ENCODE measurements at regions not wholly inside any gene's neighbourhood (a gene's known extent, or its start where the extent isn't known, plus 50 kb on each side); places are given as distances from the start of the nearest gene placed in this dataset.

DNA sequence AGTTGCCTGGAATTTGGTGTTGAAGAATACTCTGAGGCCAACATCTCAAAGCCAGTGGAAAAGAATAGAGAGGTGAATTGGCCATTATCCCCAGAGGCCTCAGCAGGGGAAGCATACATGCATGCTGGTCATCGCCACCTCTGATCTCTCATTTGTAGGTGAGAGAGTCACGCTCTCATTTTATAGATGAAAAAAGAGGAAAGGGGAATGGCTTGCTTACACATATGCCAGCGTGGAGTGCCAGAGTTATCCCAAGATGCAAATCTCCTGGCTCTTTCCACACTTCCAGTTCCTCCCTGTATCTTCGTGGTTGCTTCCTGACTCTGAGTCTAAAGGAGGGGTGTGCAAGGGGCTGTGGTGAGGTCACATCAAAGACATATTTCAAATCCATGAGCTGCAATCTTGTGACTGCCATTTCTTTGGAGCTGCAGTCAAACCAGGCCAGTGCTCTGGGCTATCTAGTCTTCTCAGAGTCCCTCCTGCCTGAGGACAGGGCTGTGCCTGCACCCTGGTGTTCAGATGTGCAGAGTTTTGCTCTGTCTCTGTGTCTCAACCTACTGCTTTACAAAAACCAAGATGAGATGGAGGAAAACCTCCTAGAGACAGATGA lies 324.7 kb downstream of the MYCN start:
- no peak for DNase-seq

DNA sequence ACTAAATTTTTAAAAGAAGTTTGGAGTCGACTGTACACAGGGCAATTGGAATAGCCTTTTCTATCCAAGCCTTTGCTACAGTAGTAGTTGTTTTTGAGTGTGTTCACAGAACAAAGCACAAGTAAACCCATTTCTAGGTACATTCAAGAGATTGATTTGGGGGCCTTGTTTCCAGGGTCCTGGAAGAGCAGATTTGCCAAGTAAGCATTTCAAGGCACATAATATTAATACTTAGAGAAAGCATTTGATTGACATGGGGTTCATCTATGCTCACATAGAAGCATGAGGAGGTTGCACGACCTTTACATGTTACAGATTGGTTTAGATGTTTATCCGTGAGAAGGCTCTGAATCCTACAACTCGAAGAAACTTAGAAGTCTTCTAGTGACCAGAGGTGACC lies 324.1 kb downstream of the MYCN start:
- no peak for DNase-seq

DNA sequence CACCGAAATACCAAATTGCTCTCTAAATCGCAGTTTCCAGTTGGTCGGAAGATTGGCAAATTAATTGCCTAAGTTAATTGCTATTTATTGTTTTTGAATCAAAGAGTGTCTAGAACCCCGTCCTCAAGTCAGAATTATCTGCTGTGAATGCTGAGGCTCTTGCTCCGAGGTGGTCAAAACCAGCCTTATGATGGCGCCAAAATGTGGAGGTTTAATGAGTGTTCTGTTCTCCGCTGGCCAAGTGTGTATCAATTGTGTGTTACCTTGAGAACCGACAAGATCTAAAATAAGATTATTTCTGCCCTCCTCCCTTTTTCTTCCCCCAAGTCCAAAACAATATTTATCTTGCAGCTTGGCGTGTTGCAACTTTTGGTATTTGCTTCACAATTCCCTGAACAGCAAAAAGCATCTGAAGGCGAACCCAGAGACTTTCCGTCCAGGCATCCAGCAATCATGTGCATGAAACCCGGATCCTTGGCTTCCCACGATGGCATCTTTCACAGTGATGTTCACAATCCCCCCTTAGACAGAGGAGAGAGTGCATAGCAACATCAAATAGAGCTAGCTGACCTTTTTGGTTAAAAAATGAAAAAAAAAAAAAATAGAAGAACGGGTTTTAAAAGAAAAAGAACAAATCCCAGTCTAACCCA lies 323.0 kb downstream of the MYCN start:
- no peak for DNase-seq

DNA sequence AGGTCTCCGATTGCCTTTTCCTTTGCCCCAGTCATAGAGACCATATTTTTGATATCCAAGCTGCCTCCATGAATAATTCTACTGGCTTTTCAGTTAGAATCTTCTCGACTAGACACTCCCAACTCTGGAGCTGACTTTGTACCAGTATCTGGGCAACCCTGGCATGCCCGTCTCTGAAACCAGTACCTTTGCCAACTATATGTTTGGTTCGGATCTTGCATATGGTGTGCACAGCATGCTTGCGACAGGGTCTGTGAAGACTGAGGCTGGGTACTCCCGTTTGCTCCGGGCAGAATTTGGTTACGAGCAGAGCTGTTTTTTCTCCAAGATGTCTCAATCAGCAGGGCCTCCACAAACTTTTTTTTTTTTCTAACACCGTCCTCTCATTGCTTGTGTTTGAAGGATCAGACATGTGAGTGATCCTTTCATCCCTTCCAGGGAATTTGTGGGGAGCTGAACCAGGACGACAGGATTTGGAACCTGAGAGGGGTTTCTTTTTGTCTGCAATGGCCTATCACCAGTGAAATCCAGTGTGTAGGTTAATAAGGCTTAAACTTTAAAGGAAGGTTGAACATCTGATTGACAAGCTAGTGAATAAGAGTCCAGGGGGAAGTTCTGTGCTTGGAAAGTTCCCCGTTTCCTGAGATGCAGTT lies 322.3 kb downstream of the MYCN start:
- no peak for DNase-seq

DNA sequence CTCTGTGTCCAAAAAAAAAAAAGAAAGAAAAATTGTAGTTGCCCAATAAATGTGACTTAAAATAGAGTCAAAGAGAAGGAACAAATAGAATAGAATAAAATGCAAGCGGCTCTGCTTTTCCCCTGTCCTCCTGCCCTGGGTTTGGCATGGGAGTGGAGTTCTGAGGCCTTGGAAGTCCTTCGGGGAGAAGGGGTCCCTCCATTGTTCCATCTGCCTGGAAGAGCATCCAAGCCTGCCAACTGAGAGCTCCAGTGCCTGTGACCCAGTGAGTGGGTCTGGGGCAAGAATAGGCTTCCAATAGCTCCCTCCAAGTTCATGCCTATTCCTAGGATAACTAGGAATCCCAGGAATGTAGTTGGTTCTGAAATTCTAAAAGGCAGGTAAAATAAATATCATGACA lies 321.4 kb downstream of the MYCN start:
- no peak for DNase-seq

DNA sequence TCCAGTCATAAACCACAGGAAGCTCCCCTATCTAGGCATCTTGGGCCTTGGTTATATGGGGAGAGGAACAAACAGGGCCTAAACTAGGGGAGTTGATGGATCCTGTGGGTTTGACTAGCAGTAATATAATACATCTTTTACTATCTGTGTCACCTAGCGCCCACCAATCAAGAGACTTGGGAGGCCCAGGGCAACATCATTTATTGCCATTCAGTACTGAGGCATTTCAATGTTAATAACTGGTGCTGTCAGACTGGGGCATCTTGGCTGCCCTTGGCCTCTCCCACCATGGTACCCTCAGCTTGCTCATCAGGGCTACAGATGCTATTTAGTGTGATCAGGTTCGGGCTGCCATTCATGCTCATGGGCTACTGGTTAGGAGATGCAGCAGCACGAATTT lies 320.7 kb downstream of the MYCN start:
- no peak for DNase-seq

DNA sequence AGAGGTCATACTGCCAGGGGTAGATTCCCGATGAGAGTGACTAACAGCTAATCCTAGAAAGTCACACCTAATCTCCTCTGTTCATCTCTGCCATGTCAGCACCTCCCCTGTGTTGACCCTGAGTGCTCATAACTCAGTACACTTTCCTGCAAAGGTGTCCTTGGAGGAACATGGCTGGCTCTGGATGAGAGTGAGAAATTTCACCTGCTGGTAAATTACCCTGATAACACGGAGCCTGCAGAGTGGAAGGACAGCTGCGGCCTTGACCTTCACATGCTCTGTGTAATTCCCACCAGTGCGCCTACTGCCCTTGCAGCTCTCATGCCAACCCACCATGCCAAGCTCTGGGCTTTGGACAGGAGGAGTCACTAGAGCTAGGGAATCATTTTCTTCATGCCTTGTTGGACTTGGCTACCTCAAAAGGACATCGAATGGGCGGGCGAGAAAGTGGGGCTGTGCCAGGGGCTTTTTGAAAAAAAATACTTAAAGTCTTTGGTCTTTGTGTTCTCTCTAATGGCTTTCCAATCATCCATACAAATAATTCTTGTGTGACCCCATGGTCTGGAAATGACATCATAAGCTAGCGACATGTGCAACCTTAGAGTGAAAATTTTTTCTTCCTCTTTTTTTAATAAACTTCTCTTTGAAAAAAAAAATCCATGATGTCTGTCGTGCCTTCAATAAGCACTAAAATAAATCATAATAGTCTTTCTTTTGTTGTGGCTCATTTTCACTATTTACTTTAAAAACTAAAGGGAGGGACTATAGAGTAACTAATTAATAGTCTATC lies 319.9 kb downstream of the MYCN start:
- DNase-seq, result no peak

DNA sequence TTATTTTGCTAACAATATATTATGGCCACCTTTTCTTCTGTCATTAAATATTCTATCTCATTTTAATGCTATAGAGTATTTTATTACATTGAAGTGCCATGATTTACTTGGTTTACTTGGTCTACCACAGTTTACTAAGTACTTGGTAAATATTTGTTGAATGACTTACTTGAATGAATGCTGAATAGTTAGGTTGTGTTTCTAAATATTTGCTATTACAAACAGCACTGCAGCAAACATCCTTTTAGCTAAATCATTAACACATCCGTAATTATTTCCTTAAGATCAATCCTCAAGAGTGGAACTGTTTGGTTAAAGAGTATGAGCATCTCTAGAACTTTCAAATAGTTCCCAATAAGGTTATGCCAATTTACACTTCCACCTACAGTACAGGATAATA lies 318.7 kb downstream of the MYCN start:
- no peak for DNase-seq

DNA sequence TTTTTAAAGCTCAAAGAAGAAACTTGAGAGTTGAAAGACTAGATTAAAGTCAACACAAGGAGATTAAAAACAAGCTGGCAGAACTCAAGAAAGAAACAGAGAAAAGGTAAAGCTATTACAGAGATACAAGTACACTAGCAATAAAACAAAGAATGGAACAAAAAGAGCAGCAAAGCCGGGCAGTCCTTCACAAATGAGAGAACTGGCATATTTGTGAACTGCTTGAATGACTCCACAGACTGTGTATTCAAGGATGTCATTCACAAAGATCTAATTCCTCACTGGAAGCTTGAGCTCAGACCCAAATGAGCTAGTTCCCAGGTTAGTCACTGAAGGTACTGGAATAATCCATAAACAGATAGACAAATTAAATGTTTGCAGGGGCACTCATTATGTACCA lies 318.0 kb downstream of the MYCN start:
- no peak for DNase-seq

DNA sequence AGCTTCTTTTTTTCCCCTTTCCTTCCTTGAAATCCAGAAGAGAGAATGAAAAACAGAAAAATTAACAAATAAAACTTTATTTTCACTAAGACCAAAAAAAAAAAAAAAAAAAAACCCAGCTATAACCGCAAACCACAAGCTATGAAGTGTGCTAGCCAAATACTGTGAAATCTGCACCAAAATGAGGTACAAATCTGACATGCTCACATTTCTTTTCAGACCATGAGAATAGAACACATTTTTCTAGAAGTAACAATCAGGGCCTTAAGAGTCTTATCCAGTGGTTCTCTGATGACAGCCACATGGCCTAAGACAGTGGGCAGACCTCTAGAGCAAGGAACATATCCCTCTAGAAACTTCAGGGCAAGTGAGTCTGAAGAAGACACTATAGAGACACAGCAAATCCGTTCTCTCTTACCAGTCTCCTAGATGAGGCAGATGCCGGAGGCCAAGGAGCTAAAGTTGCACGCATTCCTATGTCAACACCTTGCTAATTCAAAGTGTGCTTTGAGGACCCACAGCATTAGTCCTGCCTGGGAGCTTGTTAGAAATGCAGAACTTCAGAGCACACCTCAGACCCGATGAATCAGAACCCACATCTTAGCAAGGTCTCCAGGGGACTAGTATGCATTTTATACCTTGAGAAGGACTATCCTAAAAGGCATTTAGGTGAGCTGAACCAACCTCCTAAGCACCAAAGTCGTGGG lies 317.1 kb downstream of the MYCN start:
- DNase-seq, result no peak

DNA sequence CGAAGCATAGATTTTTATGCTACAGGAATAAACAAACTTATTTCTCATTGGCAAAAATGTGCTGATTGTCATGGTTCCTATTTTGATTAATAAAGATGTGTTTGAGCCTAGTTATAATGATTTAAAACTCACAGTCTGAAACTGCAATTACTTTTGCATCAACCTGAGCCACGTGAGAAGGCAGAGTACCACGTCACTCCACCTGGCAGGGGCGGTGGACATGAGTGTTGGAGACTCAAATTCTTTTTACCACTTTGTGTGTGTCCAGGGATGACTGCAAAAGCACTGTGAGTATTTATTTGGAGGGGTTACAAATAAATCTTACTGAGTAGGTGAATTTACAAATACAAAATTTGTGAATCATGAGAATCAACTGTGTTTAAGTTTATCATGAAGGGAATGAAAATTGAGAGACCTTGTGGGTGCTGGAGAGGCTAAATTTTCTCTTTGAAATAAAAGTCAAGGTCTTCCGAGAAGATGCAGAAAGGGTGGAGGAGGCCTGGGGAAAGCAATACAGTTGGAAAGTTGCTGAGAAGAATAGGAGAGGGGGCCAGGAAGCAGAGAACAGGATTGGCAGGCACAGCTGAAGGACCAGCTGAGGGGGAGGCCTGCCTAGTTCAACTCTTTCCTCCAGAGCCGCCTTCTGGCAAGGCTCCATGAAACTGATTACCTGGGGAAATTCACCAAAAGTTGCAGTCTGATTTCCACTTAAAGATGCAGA lies 316.4 kb downstream of the MYCN start:
- no peak for DNase-seq

DNA sequence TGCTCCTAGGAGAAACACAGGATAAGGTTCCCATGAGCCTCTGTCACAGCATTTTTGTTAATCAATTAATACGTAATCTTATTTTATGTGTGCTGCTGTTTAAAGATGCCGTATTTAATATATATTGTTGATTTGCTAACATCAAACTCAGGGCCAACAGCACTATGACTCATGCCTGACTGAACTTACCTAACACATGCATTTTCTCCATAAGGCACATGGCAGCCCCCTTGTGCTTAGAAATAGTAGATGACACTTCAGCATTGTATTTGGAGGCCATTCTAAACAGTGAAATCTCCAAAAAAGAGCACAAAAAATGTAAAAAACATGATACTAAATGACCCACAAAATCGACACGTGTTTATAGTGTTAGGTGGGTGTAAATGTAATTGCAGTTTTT lies 314.8 kb downstream of the MYCN start:
- DNase-seq, result no peak

DNA sequence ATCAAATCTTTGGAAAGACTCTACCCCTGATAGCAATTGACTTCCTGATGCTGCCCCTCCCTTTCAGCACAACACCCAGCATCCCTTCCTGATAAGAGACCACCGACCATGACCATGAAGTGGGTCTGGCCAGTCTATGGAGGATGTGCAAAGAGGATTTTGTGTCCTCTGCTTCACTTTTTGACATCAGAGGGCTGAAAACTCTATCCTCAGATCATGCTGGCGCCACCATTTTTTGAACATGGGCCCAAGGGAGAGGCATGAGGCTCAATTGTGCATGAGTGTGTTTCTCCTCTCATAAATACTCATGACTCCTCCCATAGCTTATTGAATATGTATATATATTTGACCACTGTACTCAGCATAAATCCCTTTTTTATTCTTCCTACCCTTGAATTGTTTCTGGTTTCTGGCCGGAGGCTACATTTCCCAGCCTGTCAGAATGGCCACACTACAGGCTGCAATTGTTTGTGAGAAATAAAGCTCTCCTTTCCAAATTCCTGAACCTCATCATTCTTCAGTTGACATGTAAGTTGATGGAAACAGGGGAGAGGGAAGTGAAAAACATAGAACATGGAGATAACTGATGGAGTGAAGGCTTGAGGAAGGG lies 314.1 kb downstream of the MYCN start:
- DNase-seq, result no peak

DNA sequence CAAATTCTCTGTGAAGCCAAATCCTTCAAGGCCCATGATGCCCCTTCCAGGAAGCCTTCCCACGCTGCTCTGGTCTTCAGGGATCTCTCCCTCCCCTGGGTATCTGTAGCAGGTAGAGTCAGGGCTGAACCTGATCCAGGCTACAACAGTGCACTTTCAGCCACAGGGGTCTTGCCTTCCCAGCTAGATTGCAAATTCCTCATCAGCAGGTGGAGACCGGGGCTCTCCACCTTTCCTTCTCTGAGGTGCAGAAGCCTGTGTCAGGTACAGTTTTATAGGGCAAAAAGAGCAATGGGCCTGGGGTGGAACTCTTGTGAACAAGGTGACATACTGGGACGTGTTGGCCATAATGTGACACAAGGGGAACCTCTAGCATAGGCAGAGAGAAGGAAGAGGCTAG lies 312.9 kb downstream of the MYCN start:
- DNase-seq, result no peak

DNA sequence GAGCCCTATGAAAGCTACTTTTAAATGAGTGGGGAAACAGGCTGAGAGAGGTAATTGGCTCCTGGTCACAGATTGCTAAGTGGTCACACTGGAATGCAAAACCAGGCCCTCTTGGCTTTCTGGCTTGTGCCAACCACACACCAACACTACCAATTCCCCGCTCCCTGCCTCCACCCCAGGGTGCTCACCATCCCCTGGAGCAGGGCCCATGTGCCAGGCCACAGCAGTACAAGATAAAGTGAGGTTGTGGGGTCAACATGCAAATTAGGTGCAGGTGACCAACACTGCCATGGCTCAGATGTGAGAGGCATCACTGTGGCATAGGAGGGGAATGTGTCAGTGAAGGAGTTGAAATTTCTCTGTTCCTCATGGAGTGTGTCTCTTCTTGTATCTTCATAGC lies 312.5 kb downstream of the MYCN start:
- DNase-seq, result no peak

DNA sequence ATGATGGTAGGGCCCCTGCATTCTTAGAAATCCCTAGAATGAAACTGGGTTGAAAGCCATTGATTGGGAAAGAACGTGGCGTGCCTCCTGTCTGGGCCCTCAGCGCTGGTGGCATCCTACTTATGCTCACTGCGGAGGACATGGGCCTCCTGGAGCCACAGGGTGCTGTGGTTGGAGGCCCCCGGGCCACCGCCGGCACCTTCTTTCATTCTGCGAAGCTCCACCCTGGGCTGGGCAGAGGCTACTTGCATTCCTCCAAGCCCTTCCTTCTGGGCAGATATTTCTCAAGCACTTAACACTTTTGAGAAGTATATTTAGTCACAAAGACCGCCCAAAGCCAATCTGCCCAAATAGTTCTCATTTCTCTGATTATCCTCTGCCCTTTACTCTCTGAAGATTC lies 311.9 kb downstream of the MYCN start:
- DNase-seq, result no peak

DNA sequence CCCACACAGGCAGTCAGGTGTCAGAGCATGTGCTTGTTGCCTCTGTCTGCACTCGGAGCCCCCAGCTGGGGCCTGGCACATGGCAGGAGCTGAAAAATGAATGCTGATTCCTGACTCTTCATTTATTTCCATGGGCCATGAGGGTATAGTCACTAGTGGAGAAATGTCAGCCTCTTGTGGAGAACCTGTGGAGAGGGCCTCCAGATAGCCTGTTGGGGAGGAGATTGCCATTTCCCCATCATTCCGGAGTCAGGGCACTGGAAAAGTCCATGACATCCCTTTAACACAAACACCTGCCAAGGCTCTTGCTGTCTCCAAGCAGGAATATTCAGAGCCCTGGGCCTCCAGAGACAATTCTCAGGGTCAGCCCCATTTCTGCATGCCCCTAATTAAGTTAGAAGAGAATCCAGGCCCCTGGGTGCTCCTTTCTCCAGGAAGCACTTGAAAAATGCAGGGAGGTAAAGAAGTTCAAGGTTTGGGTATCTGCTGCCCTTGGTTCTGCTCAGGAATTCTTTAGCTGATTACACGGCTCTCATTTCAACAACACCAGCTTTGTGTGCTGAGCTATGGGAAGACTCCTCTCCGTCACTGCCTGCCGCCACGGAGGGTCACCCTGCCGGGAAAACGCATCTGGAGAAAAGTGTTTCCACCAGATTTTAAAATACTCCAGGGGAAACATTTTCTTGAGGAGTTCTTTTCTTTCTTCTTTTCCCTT lies 311.3 kb downstream of the MYCN start:
- no peak for DNase-seq

DNA sequence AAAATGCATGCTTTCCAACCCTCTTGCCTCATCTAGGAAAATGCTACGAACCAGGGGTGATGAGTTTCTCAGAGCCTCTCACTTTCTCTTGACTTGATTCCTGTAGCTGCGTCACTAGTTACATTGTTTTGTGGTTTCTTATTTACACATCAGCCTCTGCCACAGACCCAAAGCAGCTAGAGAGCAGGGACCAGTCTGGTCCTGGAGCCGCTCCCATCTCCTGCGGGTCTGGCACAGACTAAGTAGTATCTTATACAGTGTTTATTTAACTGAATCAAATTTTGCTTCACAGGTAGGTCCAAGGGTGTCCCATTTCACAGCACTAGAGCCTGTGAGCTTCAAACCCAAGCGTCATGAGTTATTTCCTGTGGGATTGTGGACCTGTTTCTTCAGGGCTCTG lies 310.5 kb downstream of the MYCN start:
- DNase-seq, result no peak

DNA sequence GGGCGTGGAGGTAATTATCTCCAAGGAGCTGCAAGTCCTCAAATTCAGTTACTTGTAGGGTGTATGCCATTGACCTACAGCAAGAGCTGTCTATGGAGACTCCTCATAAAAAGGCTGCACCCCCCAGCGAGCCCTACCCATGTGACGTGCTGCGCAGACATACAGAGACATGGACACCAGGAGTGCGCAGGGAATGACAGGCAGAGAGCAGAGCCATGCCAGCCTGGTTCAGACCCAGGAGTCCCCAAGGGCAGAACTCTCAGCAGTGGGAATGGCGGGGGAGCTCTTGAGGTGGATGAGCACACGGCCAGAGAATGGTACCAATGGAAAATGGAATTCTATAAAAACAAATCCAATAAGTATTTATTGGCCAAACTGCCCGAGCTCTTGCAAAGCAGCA lies 310.1 kb downstream of the MYCN start:
- no peak for DNase-seq

DNA sequence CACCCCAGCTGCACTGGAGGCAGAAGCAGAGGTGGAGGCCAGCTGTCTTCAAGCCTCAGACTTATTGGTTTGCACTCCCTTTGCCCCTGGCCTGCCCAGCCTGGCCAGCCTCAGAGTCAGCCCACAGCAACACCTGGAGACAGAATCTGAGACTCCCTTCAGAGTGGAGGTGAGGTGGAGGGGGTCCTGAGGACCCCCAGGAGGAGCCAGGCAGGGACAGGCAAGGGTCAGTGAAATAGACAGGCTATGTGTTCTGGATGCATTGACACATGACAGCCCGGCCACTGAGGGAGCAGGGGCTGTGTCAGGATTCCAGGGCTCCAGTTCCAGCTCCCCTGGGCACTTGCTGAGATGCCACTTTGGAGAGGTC lies 309.7 kb downstream of the MYCN start:
- no peak for DNase-seq

DNA sequence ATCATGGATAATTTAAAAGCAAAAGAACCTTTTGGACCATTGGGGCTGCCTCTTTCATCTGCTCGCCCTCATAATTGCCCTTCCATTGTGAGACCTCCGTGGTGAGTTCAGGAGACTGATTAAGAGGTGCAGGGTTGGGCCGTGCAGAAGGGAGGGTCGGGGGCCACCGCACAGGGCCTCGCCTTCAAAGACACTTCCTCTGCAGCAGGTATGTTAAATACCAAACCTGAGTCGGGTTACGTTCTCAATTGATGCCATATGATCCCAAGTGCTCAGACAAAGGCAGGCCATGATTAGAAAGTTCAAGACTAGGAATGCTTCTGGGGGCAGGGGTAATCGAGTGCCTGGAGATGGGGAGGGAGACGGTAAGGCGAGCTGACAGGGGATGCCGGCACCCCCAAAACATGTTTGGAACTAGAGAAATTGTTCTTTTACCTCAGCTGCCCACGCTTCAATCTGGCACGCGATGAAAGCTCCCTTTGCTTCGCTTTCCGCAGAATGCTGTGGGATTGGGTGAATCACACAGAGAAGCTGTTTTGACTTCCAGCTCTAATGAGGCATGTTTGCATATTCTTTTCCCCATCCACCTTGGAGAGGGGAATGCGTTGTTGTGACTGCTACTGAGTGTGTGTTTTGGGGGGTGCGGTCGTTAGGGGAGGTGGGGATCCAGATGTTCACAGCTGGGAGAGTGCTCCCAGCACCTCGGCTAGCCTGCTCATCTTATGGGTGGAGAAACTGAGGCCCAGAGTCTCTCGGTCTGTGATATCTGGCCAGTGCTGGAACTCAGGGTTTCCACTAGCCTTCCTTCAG lies 309.1 kb downstream of the MYCN start:
- DNase-seq, result no peak
